Right atrium auricular region (tissue), 2 donors: ENCODE measurements at regions not wholly inside any gene's neighbourhood (a gene's known extent, or its start where the extent isn't known, plus 50 kb on each side); places are given as distances from the start of the nearest gene placed in this dataset.

ENCODE experiments used
- DNase-seq: peaks from one replicate; pipeline ENCODE4 v3.0.0-alpha.2; 2019; ENCODE audit warnings: low spot score
- H3K27ac ChIP-seq, 2 donors: fragments of 200-600 bp; sonication (generic); 1 replicate in 1 of 2; 2 replicates in 1 of 2; pipeline ENCODE4 v1.5.1; 2016 to 2019
- H3K27me3 ChIP-seq, 2 donors: fragments of 200-600 bp; sonication (generic); one replicate each; pipeline versions ENCODE4 v1.5.1 to v1.6.0; 2017 to 2019
- H3K36me3 ChIP-seq: fragments of 200-600 bp; sonication (generic); one replicate; pipeline ENCODE4 v1.5.1; 2016
- H3K4me1 ChIP-seq, 2 donors: fragments of 200-600 bp; sonication (generic); one replicate each; pipeline versions ENCODE4 v1.5.1 to v1.6.0; 2017 to 2019
- H3K4me3 ChIP-seq, 2 donors: fragments of 200-600 bp; sonication (generic); 1 replicate in 1 of 2; 2 replicates in 1 of 2; pipeline ENCODE4 v1.5.1; 2017 to 2019; ENCODE audit warnings: mild to moderate bottlenecking in 1 of 2, moderate library complexity in 1 of 2
- H3K9me3 ChIP-seq, 2 donors: fragments of 200-600 bp; sonication (generic); one replicate each; pipeline ENCODE4 v1.5.1; 2019
- TF ChIP-seq, protein P1 (sequence below), 2 donors: fragments of 200-600 bp; sonication (generic); IDR thresholded peaks; one replicate each; pipeline ENCODE4 v1.5.1; 2019; ENCODE audit warnings: antibody characterized with exemption in 2 of 2

DNA sequence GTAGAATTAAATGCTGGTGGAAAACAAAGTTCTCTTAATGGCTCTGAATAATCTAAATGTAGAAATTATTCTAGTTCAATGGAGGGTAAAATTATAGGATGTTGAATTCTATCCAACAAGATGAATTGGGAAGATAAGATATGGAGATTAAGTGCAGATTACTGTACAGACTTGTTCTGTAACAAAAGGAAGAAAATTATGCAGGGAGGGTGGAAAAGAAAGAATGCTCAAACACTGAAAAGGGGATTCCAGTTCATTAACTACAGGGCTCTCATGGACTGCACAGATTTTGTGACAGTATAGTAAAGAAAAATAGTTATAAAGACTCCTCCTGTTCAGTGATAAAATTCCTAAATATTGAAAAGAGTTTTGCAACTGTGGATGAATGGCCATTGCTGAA lies 1794.0 kb upstream of the PCDH7 start:
- TF ChIP-seq, protein P1, sequence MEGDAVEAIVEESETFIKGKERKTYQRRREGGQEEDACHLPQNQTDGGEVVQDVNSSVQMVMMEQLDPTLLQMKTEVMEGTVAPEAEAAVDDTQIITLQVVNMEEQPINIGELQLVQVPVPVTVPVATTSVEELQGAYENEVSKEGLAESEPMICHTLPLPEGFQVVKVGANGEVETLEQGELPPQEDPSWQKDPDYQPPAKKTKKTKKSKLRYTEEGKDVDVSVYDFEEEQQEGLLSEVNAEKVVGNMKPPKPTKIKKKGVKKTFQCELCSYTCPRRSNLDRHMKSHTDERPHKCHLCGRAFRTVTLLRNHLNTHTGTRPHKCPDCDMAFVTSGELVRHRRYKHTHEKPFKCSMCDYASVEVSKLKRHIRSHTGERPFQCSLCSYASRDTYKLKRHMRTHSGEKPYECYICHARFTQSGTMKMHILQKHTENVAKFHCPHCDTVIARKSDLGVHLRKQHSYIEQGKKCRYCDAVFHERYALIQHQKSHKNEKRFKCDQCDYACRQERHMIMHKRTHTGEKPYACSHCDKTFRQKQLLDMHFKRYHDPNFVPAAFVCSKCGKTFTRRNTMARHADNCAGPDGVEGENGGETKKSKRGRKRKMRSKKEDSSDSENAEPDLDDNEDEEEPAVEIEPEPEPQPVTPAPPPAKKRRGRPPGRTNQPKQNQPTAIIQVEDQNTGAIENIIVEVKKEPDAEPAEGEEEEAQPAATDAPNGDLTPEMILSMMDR (IDR thresholded peaks at IDR 0.05): no peak
- H3K36me3 ChIP-seq: no peaks in the 10 kb centered on the region

DNA sequence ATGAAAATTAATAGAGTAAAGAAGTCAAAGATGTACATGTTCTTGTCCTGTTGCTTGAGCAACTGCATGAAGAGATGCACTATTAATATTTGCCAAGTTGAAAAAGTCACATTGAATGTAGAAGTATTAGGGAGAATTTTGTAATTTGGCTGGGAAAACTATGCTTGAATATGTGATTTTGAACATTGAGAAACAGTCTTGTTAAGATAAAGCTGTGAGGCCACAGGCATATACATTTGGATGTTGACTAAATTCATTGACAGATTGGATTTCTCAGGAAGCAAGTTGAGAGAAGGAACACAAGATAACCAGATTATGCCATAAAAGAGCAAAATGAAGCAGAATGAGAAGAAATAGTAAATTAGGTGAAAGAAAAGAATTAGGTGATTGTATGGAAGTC lies 1777.5 kb upstream of the PCDH7 start:
- Histone ChIP-seq H3K4me1 (no peaks in the 10 kb centered on the region), H3K9me3 (no peaks in the 10 kb centered on the region), H3K36me3 (no peaks in the 10 kb centered on the region), H3K27ac (no peak overlapping the region), H3K4me3 (no peak overlapping the region), H3K27me3 (no peaks in the 10 kb centered on the region)
- DNase-seq: no peak
- TF ChIP-seq, protein P1 (IDR thresholded peaks at IDR 0.05): no peak

More for the DNA sequence above, 1794.0 kb upstream of the PCDH7 start:
- Histone ChIP-seq H3K4me3 (no peak overlapping the region), H3K4me1 (no peaks in the 10 kb centered on the region), H3K27me3 (no peaks in the 10 kb centered on the region), H3K27ac (no peak overlapping the region), H3K9me3 (no peaks in the 10 kb centered on the region)
- no peak for DNase-seq

DNA sequence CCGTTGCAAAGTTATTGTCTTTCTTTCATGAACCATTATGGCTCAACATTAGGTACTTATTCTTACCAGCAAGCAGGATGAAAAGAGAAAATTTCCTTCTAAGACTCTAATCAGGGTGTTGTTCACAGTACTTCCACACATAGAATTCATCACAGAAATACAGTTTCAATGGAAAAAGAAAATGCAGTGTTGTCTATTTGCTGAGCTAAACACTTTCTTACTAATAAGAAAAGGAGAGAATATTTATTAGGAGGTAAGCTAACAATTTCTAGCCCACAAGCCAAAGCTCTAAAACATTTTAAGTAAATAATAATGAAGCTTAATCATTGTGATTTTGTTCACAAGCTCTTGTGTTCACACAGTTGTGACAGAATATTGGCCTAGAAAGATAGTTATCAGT lies 1772.8 kb upstream of the PCDH7 start:
- Histone ChIP-seq H3K4me1 (no peaks in the 10 kb centered on the region), H3K36me3 (no peaks in the 10 kb centered on the region), H3K27ac (no peak overlapping the region), H3K9me3 (no peaks in the 10 kb centered on the region), H3K27me3 (no peaks in the 10 kb centered on the region), H3K4me3 (no peak overlapping the region)
- no peak for DNase-seq
- TF ChIP-seq, protein P1 (IDR thresholded peaks at IDR 0.05): no peak

DNA sequence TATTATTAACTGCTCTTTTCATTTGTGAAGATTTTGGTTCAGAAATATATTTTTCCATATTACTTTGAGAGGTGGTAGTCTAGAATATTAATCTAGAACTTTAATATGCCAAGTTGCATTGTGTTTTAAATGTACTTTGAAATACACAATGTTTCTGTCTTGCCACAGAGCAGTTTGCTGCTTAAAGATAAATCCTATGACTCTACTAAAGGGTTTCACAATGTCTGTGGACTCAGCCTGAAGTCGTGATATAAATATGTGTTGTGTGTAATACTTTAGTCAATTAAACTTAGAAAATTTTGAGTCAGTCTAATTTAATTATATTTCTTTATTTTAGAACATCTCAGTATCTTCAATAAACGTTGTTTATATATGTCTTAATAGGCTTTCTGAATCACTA lies 1771.7 kb upstream of the PCDH7 start:
- no peaks in the 10 kb centered on the region for H3K9me3 ChIP-seq
- no peak overlapping the region for H3K27ac ChIP-seq
- no peaks in the 10 kb centered on the region for H3K4me1 ChIP-seq
- no peaks in the 10 kb centered on the region for H3K36me3 ChIP-seq
- DNase-seq: no peak
- TF ChIP-seq, protein P1 (IDR thresholded peaks at IDR 0.05): no peak
- no peak overlapping the region for H3K4me3 ChIP-seq
- no peaks in the 10 kb centered on the region for H3K27me3 ChIP-seq

DNA sequence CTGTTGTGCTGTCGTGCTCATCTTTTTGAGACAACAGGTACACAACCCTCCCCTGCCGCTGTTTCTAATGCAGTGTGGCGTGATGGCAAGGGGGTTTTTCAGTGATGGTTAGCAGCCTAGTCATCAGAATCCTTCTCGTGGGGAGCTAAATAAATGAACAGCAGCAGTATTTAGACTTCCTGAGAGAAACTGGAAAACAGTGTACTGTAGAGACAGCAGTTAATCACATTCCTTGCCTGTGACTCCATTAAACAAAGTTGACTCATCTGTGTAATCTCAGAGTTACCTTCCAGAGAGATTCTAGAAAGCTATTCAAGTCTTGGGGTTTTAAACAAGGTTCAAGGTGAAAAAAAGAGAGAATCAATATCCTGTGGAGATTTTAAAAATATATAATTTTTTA lies 1753.2 kb upstream of the PCDH7 start:
- TF ChIP-seq, protein P1 (IDR thresholded peaks at IDR 0.05): no peak
- H3K4me3 ChIP-seq: no peak overlapping the region
- H3K9me3 ChIP-seq: no peaks in the 10 kb centered on the region
- no peaks in the 10 kb centered on the region for H3K27me3 ChIP-seq
- DNase-seq: no peak
- no peaks in the 10 kb centered on the region for H3K36me3 ChIP-seq
- no peaks in the 10 kb centered on the region for H3K4me1 ChIP-seq
- H3K27ac ChIP-seq: no peak overlapping the region

DNA sequence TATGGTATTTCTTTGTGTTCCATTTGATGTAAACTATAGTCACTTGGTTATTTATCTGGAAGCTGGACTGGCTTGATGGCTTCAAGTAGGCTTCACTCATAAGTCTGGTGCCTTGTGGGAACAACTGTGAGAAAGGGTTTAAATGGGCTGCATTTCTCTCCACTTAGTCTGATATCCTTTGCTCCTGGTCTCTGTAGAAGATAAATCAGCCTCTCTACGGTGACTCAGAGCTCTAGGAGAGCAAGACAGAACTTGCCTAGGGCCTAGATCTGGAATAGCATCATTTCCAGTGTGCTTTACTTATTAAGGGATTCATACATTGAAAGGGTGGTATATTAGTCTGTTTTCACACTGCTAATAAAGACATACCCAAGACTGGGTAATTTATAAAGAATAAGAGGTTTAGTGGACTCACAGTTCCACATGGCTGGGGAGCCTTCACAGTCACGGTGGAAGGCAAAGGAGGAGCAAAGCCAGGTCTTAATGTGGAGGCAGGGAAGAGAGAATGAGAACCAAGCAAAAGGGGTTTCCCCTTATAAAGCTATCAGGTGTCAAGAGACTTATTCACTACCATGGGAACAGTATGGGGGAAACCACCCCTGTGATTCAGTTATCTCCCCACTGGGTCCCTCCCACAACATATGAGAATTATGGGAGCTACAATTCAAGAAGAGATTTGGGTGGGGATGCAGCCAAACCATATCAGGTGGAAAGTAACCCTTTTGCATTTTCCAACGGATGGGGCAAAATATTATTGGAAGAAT lies 1746.4 kb upstream of the PCDH7 start:
- H3K27me3 ChIP-seq: no peaks in the 10 kb centered on the region
- no peaks in the 10 kb centered on the region for H3K4me1 ChIP-seq
- H3K36me3 ChIP-seq: no peaks in the 10 kb centered on the region
- no peak overlapping the region for H3K27ac ChIP-seq
- DNase-seq: no peak
- H3K4me3 ChIP-seq: no peak overlapping the region
- H3K9me3 ChIP-seq: no peaks in the 10 kb centered on the region
- TF ChIP-seq, protein P1 (IDR thresholded peaks at IDR 0.05): no peak
